Activated T-cell treated with anti-CD3 and anti-CD28 coated beads, Interleukin-2, amount 50 U/mL, for 48 hours (primary cell): ENCODE measurements at regions not wholly inside any gene's neighbourhood (a gene's known extent, or its start where the extent isn't known, plus 50 kb on each side); places are given as distances from the start of the nearest gene placed in this dataset.
"Not testable (repeated sequence)": the region's sequence is repeated elsewhere in the genome, so short reads cannot be mapped to it uniquely, and the experiment has no call there.

Source experiments
- DNase-seq, 2 experiments: peaks; one replicate each; pipeline ENCODE4 v3.0.0-alpha.2; 2020

- DNase-seq = no peak
Measured at GRCh38 chr13:40345654-40346372, 320.6 kb downstream of the FOXO1 start.

- DNase-seq = no peak
Measured at GRCh38 chr13:40346592-40346991, 319.8 kb downstream of the FOXO1 start.

- DNase-seq = no peak
Measured at GRCh38 chr13:40348096-40348679, 318.3 kb downstream of the FOXO1 start.

GRCh38 chr13:40350283-40350992 is 316.0 kb downstream of the FOXO1 start:
- no peak for DNase-seq

- no peak for DNase-seq
Measured at GRCh38 chr13:40351537-40352379, 314.7 kb downstream of the FOXO1 start.

- DNase-seq = no peak
Measured at GRCh38 chr13:40352380-40352778, 314.1 kb downstream of the FOXO1 start.

GRCh38 chr13:40352802-40353562 is 313.5 kb downstream of the FOXO1 start:
- no peak for DNase-seq

- DNase-seq = no peak
Measured at GRCh38 chr13:40355126-40355724, 311.2 kb downstream of the FOXO1 start.

GRCh38 chr13:40356011-40356410 is 310.4 kb downstream of the FOXO1 start:
- DNase-seq = no peak

GRCh38 chr13:40356458-40356857 is 310.0 kb downstream of the FOXO1 start:
- DNase-seq = not testable (repeated sequence)

GRCh38 chr13:40362502-40362901 is 303.9 kb downstream of the FOXO1 start:
- DNase-seq = no peak

GRCh38 chr13:40363653-40364052 is 302.8 kb downstream of the FOXO1 start:
- no peak for DNase-seq

- DNase-seq = no peak
Measured at GRCh38 chr13:40366119-40366518, 300.3 kb downstream of the FOXO1 start.

GRCh38 chr13:40368127-40368891 is 298.1 kb downstream of the FOXO1 start:
- no peak for DNase-seq

GRCh38 chr13:40370661-40371060 is 295.8 kb downstream of the FOXO1 start:
- no peak for DNase-seq

GRCh38 chr13:40371531-40372125 is 294.8 kb downstream of the FOXO1 start:
- no peak for DNase-seq

GRCh38 chr13:40373608-40374007 is 292.8 kb downstream of the FOXO1 start:
- peak; percentile 69 to 70 for DNase-seq

- no peak for DNase-seq
Measured at GRCh38 chr13:40375489-40376171, 290.8 kb downstream of the FOXO1 start.

GRCh38 chr13:40376296-40376849 is 290.1 kb downstream of the FOXO1 start:
- DNase-seq = no peak
